IPS DF 6.9 (cell line): ENCODE measurements at regions not wholly inside any gene's neighbourhood (a gene's known extent, or its start where the extent isn't known, plus 50 kb on each side); places are given as distances from the start of the nearest gene placed in this dataset.
"Not testable (repeated sequence)": the region's sequence is repeated elsewhere in the genome, so short reads cannot be mapped to it uniquely, and the experiment has no call there.

Experiments used
- DNase-seq: peaks from one replicate; pipeline ENCODE4 v3.0.0-alpha.2; 2013; ENCODE audit warnings: low read depth, low spot score
- H3K27ac ChIP-seq: one replicate; pipeline ENCODE4 v1.5.1; 2013; ENCODE audit warnings: low read length, control low read depth
- H3K27me3 ChIP-seq: 2 replicates; pipeline ENCODE4 v1.6.1; 2013; ENCODE audit warnings: mild to moderate bottlenecking, low read length; ENCODE audit not compliant: control insufficient read depth, insufficient read depth
- H3K36me3 ChIP-seq: 2 replicates; pipeline ENCODE4 v1.6.1; 2013; ENCODE audit warnings: low read length; ENCODE audit not compliant: control insufficient read depth, insufficient read depth
- H3K4me1 ChIP-seq: 2 replicates; pipeline ENCODE4 v1.6.1; 2013; ENCODE audit warnings: low read length; ENCODE audit not compliant: control insufficient read depth, insufficient read depth
- H3K4me3 ChIP-seq: 2 replicates; pipeline ENCODE4 v1.5.1; 2013; ENCODE audit warnings: mild to moderate bottlenecking, low read length
- H3K9me3 ChIP-seq: 2 replicates; pipeline ENCODE4 v1.6.1; 2013; ENCODE audit warnings: low read length, inconsistent platforms; ENCODE audit not compliant: control insufficient read depth, insufficient read depth
- WGBS: extraction: QIAGEN DNeasy Blood & Tissue Kit; methylation state at CpG from one replicate; pipeline ENCODE4 v1.1.7; 2013; ENCODE audit warnings: mixed read lengths, missing lambda C conversion rate; ENCODE audit not compliant: insufficient read length, insufficient coverage; 5-methylcytosine and 5-hydroxymethylcytosine counted together

GRCh38 chr14:27730204-27730603, 1036.4 kb upstream of the FOXG1 start:
- Histone ChIP-seq H3K4me1 (no peaks in the 10 kb centered on the region), H3K4me3 (no peak overlapping the region), H3K27me3 (no peaks in the 10 kb centered on the region), H3K27ac (no peak overlapping the region), H3K9me3 (no peaks in the 10 kb centered on the region), H3K36me3 (no peaks in the 10 kb centered on the region)
- WGBS, result no CpG with 5 or more reads among the region's 5 CpGs
- no peak for DNase-seq

- DNase-seq, result no peak
- no peak overlapping the region for H3K4me3 ChIP-seq
- H3K9me3 ChIP-seq, result no peaks in the 10 kb centered on the region
- H3K4me1 ChIP-seq, result no peaks in the 10 kb centered on the region
- no CpG with 5 or more reads among the region's 1 CpG for WGBS
- H3K27me3 ChIP-seq, result no peaks in the 10 kb centered on the region
- H3K27ac ChIP-seq, result no peak overlapping the region
- H3K36me3 ChIP-seq, result no peaks in the 10 kb centered on the region
Observed at GRCh38 chr14:27739657-27740156, 1026.9 kb upstream of the FOXG1 start.

- H3K4me3 ChIP-seq, result no peak overlapping the region
- no peak overlapping the region for H3K27ac ChIP-seq
- WGBS, result 100% methylated on average over 1 of the region's 4 CpGs
- DNase-seq, result no peak
- no peaks in the 10 kb centered on the region for H3K9me3 ChIP-seq
- H3K4me1 ChIP-seq, result no peaks in the 10 kb centered on the region
- no peaks in the 10 kb centered on the region for H3K36me3 ChIP-seq
- no peaks in the 10 kb centered on the region for H3K27me3 ChIP-seq
Observed at GRCh38 chr14:27750114-27750513, 1016.5 kb upstream of the FOXG1 start.

- not testable (repeated sequence) for H3K4me1 ChIP-seq, H3K27ac ChIP-seq, H3K27me3 ChIP-seq, H3K9me3 ChIP-seq, H3K36me3 ChIP-seq, DNase-seq, H3K4me3 ChIP-seq
- no CpG with 5 or more reads among the region's 4 CpGs for WGBS
Observed at GRCh38 chr14:27757642-27758041, 1008.9 kb upstream of the FOXG1 start.

GRCh38 chr14:27760367-27760766, 1006.2 kb upstream of the FOXG1 start:
- not testable (repeated sequence) for H3K36me3 ChIP-seq, H3K27me3 ChIP-seq, H3K4me1 ChIP-seq, H3K4me3 ChIP-seq, H3K27ac ChIP-seq, H3K9me3 ChIP-seq, DNase-seq
- WGBS, result no CpG with 5 or more reads among the region's 4 CpGs

- WGBS, result no CpG with 5 or more reads among the region's 6 CpGs
- DNase-seq, H3K27ac ChIP-seq, H3K4me3 ChIP-seq, H3K9me3 ChIP-seq, H3K27me3 ChIP-seq, H3K4me1 ChIP-seq, H3K36me3 ChIP-seq: not testable (repeated sequence)
Observed at GRCh38 chr14:27799066-27800028, 967.2 kb upstream of the FOXG1 start.

GRCh38 chr14:27817746-27818430, 948.7 kb upstream of the FOXG1 start:
- H3K9me3 ChIP-seq, result not testable (repeated sequence)

GRCh38 chr14:27826149-27826548, 940.4 kb upstream of the FOXG1 start:
- DNase-seq, H3K27ac ChIP-seq, H3K36me3 ChIP-seq, H3K9me3 ChIP-seq, H3K4me1 ChIP-seq, H3K27me3 ChIP-seq, H3K4me3 ChIP-seq: not testable (repeated sequence)
- no CpG with 5 or more reads among the region's 4 CpGs for WGBS

More at GRCh38 chr14:27817746-27818430, 948.7 kb upstream of the FOXG1 start:
- not testable (repeated sequence) for H3K4me1 ChIP-seq, H3K4me3 ChIP-seq, H3K36me3 ChIP-seq, H3K27me3 ChIP-seq, DNase-seq, H3K27ac ChIP-seq
- WGBS, result no CpG with 5 or more reads among the region's 4 CpGs

- not testable (repeated sequence) for H3K27ac ChIP-seq, H3K4me3 ChIP-seq, H3K9me3 ChIP-seq, H3K4me1 ChIP-seq, DNase-seq, H3K36me3 ChIP-seq, H3K27me3 ChIP-seq
- WGBS, result no CpG with 5 or more reads among the region's 3 CpGs
Observed at GRCh38 chr14:27831978-27832377, 934.6 kb upstream of the FOXG1 start.

GRCh38 chr14:27833001-27833400, 933.6 kb upstream of the FOXG1 start:
- H3K9me3 ChIP-seq, H3K27ac ChIP-seq, H3K27me3 ChIP-seq, H3K4me3 ChIP-seq, H3K4me1 ChIP-seq, DNase-seq, H3K36me3 ChIP-seq: not testable (repeated sequence)
- WGBS, result no CpG with 5 or more reads among the region's 5 CpGs
